K562 (cell line): ENCODE measurements at regions not wholly inside any gene's neighbourhood (a gene's known extent, or its start where the extent isn't known, plus 50 kb on each side); places are given as distances from the start of the nearest gene placed in this dataset.

Source experiments
- ARID1B ChIP-seq: fragments of 450-650 bp; IDR thresholded peaks from 2 replicates; pipeline ENCODE4 v1.6.1; 2016; ENCODE audit warnings: antibody characterized with exemption, mild to moderate bottlenecking, inconsistent platforms
- DACH1 ChIP-seq: fragments of 450-650 bp; IDR thresholded peaks from 2 replicates; pipeline ENCODE4 v1.6.1; 2018; ENCODE audit not compliant: partially characterized antibody
- DNMT1 ChIP-seq: fragments of 450-650 bp; IDR thresholded peaks from 2 replicates; pipeline ENCODE4 v1.6.1; 2016; ENCODE audit warnings: antibody characterized with exemption, mild to moderate bottlenecking
- ELF4 ChIP-seq: fragments of 450-650 bp; formaldehyde crosslinking; IDR thresholded peaks from 2 replicates; pipeline ENCODE4 v1.4.0; 2022; ENCODE audit warnings: missing genetic modification characterization
- HIVEP1 ChIP-seq: fragments of 250-450 bp; sonication (Bioruptor Pico); IDR thresholded peaks from 2 replicates; pipeline ENCODE4 v1.4.0; 2020; ENCODE audit warnings: mild to moderate bottlenecking
- NFATC3 ChIP-seq: fragments of 450-650 bp; IDR thresholded peaks from 2 replicates; pipeline ENCODE4 v1.6.1; 2017; ENCODE audit warnings: mild to moderate bottlenecking
- NFYB ChIP-seq: IDR thresholded peaks from 2 replicates; pipeline ENCODE4 v1.6.1; 2011; ENCODE audit warnings: mild to moderate bottlenecking, moderate library complexity; ENCODE audit not compliant: insufficient read length; ENCODE audit errors: extremely low read depth
- SIRT6 ChIP-seq: IDR thresholded peaks from one replicate; pipeline ENCODE4 v1.6.1; 2012; ENCODE audit warnings: low read depth, mild to moderate bottlenecking, control low read depth, inconsistent platforms, low read length, moderate library complexity
- XRCC4 ChIP-seq: IDR thresholded peaks from one replicate; pipeline ENCODE4 v1.6.1; 2011; ENCODE audit not compliant: insufficient read depth, insufficient read length; ENCODE audit errors: extremely low read depth
- ZNF764 ChIP-seq: fragments of 250-450 bp; sonication (Bioruptor Pico); IDR thresholded peaks from 2 replicates; pipeline ENCODE4 v1.4.0; 2020; ENCODE audit warnings: low read depth, mild to moderate bottlenecking, moderate library complexity
- ZNF79 ChIP-seq: fragments of 250-450 bp; sonication (Bioruptor Pico); IDR thresholded peaks from 2 replicates; pipeline ENCODE4 v1.4.0; 2020; ENCODE audit warnings: low read depth, mild to moderate bottlenecking, moderate library complexity
- TF ChIP-seq, protein P1 (sequence below): fragments of 250-450 bp; sonication (Bioruptor Pico); IDR thresholded peaks from 2 replicates; pipeline ENCODE4 v1.5.0; 2022; ENCODE audit warnings: mild to moderate bottlenecking
- TF ChIP-seq, protein P2 (sequence below): fragments of 450-650 bp; IDR thresholded peaks from 2 replicates; pipeline ENCODE4 v1.6.1; 2017; ENCODE audit warnings: antibody characterized with exemption
- TF ChIP-seq, protein P3 (sequence below): sonication (generic); formaldehyde crosslinking; IDR thresholded peaks from 2 replicates; pipeline ENCODE4 v1.8.0; 2022; ENCODE audit warnings: mild to moderate bottlenecking, low read depth, missing genetic modification reagents
- TF ChIP-seq, protein P4 (sequence below), 2 experiments: fragments of 150-350 bp in 1 of 2; IDR thresholded peaks; 2 replicates each; pipeline ENCODE4 v1.6.1; 2012 to 2016; ENCODE audit warnings: low read depth in 2 of 2, low read length in 2 of 2, mild to moderate bottlenecking in 1 of 2, moderate library complexity in 1 of 2
- TF ChIP-seq, protein P5 (sequence below): sonication (generic); formaldehyde crosslinking; IDR thresholded peaks from 2 replicates; pipeline ENCODE4 v1.8.0; 2022; ENCODE audit warnings: missing genetic modification reagents, mild to moderate bottlenecking, moderate library complexity, borderline replicate concordance

DNA sequence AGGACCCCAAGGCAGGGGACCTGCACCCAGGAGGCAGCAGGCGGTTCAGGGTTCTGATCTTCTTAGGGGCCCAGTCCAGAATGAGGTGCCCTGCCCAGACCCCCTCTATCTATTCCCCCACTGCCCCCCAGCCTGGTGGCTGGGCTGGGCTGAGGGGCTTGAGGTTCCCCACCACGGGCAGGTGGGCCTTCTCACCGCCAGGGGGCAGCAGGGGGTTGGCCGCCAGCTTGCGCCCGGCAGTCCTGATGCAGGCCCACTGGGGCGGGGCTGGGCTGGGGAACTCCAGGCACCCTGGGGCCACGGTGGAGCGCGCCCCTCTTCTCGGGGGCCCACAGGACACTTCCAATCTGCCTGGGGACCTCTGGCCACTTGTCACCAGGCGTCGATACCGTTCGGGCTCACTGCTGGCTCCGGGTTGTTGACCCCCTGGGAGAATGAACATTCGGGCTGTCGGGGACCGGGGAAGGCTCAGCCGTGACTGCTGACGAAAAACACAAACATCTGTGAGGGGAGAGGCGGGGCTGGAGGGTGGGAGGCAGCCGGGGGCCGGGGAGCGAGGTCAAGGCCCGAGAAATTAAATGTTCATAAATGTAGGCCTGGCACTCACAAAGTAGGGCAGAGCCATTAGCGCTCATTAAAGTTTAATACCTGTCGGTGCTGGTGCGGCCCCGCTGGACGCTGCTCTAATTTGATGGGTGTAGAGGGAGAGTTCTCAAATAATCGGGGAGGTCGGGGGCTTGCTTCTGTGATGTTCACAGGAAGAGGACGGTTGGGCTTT is 219.3 kb upstream of the GSE1 start (continued):
- TF ChIP-seq, protein P1, sequence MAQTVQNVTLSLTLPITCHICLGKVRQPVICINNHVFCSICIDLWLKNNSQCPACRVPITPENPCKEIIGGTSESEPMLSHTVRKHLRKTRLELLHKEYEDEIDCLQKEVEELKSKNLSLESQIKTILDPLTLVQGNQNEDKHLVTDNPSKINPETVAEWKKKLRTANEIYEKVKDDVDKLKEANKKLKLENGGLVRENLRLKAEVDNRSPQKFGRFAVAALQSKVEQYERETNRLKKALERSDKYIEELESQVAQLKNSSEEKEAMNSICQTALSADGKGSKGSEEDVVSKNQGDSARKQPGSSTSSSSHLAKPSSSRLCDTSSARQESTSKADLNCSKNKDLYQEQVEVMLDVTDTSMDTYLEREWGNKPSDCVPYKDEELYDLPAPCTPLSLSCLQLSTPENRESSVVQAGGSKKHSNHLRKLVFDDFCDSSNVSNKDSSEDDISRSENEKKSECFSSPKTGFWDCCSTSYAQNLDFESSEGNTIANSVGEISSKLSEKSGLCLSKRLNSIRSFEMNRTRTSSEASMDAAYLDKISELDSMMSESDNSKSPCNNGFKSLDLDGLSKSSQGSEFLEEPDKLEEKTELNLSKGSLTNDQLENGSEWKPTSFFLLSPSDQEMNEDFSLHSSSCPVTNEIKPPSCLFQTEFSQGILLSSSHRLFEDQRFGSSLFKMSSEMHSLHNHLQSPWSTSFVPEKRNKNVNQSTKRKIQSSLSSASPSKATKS (CRISPR knock-in tag): no peak
- TF ChIP-seq NFYB (no peak), DNMT1 (no peak), DACH1 (no peak), NFATC3 (no peak), ZNF79 (CRISPR knock-in tag) (no peak), SIRT6 (no peak), ELF4 (no peak), ARID1B (0 out of 2 replicates have a peak, but pooled peaks have one; percentile 11), ZNF764 (no peak), HIVEP1 (CRISPR knock-in tag) (no peak), XRCC4 (no peak)
- TF ChIP-seq, protein P2, sequence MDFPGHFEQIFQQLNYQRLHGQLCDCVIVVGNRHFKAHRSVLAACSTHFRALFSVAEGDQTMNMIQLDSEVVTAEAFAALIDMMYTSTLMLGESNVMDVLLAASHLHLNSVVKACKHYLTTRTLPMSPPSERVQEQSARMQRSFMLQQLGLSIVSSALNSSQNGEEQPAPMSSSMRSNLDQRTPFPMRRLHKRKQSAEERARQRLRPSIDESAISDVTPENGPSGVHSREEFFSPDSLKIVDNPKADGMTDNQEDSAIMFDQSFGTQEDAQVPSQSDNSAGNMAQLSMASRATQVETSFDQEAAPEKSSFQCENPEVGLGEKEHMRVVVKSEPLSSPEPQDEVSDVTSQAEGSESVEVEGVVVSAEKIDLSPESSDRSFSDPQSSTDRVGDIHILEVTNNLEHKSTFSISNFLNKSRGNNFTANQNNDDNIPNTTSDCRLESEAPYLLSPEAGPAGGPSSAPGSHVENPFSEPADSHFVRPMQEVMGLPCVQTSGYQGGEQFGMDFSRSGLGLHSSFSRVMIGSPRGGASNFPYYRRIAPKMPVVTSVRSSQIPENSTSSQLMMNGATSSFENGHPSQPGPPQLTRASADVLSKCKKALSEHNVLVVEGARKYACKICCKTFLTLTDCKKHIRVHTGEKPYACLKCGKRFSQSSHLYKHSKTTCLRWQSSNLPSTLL: no peak
- TF ChIP-seq, protein P3, sequence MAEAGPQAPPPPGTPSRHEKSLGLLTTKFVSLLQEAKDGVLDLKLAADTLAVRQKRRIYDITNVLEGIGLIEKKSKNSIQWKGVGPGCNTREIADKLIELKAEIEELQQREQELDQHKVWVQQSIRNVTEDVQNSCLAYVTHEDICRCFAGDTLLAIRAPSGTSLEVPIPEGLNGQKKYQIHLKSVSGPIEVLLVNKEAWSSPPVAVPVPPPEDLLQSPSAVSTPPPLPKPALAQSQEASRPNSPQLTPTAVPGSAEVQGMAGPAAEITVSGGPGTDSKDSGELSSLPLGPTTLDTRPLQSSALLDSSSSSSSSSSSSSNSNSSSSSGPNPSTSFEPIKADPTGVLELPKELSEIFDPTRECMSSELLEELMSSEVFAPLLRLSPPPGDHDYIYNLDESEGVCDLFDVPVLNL: no peak
- TF ChIP-seq, protein P4, sequence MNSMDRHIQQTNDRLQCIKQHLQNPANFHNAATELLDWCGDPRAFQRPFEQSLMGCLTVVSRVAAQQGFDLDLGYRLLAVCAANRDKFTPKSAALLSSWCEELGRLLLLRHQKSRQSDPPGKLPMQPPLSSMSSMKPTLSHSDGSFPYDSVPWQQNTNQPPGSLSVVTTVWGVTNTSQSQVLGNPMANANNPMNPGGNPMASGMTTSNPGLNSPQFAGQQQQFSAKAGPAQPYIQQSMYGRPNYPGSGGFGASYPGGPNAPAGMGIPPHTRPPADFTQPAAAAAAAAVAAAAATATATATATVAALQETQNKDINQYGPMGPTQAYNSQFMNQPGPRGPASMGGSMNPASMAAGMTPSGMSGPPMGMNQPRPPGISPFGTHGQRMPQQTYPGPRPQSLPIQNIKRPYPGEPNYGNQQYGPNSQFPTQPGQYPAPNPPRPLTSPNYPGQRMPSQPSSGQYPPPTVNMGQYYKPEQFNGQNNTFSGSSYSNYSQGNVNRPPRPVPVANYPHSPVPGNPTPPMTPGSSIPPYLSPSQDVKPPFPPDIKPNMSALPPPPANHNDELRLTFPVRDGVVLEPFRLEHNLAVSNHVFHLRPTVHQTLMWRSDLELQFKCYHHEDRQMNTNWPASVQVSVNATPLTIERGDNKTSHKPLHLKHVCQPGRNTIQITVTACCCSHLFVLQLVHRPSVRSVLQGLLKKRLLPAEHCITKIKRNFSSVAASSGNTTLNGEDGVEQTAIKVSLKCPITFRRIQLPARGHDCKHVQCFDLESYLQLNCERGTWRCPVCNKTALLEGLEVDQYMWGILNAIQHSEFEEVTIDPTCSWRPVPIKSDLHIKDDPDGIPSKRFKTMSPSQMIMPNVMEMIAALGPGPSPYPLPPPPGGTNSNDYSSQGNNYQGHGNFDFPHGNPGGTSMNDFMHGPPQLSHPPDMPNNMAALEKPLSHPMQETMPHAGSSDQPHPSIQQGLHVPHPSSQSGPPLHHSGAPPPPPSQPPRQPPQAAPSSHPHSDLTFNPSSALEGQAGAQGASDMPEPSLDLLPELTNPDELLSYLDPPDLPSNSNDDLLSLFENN (IDR thresholded peaks at IDR 0.05; ENCODE audit: low read depth in 2 of 2, low read length in 2 of 2): no peak
- TF ChIP-seq, protein P5, sequence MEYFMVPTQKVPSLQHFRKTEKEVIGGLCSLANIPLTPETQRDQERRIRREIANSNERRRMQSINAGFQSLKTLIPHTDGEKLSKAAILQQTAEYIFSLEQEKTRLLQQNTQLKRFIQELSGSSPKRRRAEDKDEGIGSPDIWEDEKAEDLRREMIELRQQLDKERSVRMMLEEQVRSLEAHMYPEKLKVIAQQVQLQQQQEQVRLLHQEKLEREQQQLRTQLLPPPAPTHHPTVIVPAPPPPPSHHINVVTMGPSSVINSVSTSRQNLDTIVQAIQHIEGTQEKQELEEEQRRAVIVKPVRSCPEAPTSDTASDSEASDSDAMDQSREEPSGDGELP (CRISPR knock-in tag): peak; percentile 73
